HK-2 (cell line): ENCODE measurements at regions not wholly inside any gene's neighbourhood (a gene's known extent, or its start where the extent isn't known, plus 50 kb on each side); places are given as distances from the start of the nearest gene placed in this dataset.

ENCODE experiments used
- DNase-seq: peaks from one replicate; pipeline ENCODE4 v3.0.0-alpha.2; 2018; ENCODE audit not compliant: unreplicated experiment

- no peak for DNase-seq
Measured at GRCh38 chr7:118696879-118697278, 472.4 kb downstream of the ANKRD7 start.

- no peak for DNase-seq
Measured at GRCh38 chr7:118699222-118699621, 474.7 kb downstream of the ANKRD7 start.

GRCh38 chr7:118708741-118709140 is 484.2 kb downstream of the ANKRD7 start:
- DNase-seq = no peak

GRCh38 chr7:118711688-118712087 is 487.2 kb downstream of the ANKRD7 start:
- DNase-seq = no peak

- DNase-seq = no peak
Measured at GRCh38 chr7:118713039-118713438, 488.5 kb downstream of the ANKRD7 start.

GRCh38 chr7:118720632-118721031 is 496.1 kb downstream of the ANKRD7 start:
- no peak for DNase-seq

- no peak for DNase-seq
Measured at GRCh38 chr7:118731854-118732253, 507.4 kb downstream of the ANKRD7 start.

GRCh38 chr7:118734541-118734940 is 510.0 kb downstream of the ANKRD7 start:
- DNase-seq = no peak

- no peak for DNase-seq
Measured at GRCh38 chr7:118735441-118735840, 510.9 kb downstream of the ANKRD7 start.

GRCh38 chr7:118737935-118738334 is 513.4 kb downstream of the ANKRD7 start:
- no peak for DNase-seq

GRCh38 chr7:118745927-118746326 is 521.4 kb downstream of the ANKRD7 start:
- no peak for DNase-seq

GRCh38 chr7:118747473-118747872 is 523.0 kb downstream of the ANKRD7 start:
- DNase-seq = no peak

- no peak for DNase-seq
Measured at GRCh38 chr7:118753479-118753878, 529.0 kb downstream of the ANKRD7 start.

GRCh38 chr7:118754608-118755007 is 530.1 kb downstream of the ANKRD7 start:
- DNase-seq = no peak

- DNase-seq = no peak
Measured at GRCh38 chr7:118755067-118755625, 530.6 kb downstream of the ANKRD7 start.

GRCh38 chr7:118757066-118757465 is 532.6 kb downstream of the ANKRD7 start:
- DNase-seq = no peak

GRCh38 chr7:118758582-118758981 is 534.1 kb downstream of the ANKRD7 start:
- no peak for DNase-seq

- DNase-seq = no peak
Measured at GRCh38 chr7:118759921-118760320, 535.4 kb downstream of the ANKRD7 start.

GRCh38 chr7:118762451-118762850 is 537.9 kb downstream of the ANKRD7 start:
- no peak for DNase-seq

- no peak for DNase-seq
Measured at GRCh38 chr7:118764221-118764620, 539.7 kb downstream of the ANKRD7 start.

GRCh38 chr7:118771672-118772071 is 547.2 kb downstream of the ANKRD7 start:
- DNase-seq = no peak

- DNase-seq = no peak
Measured at GRCh38 chr7:118777308-118777707, 552.8 kb downstream of the ANKRD7 start.

- no peak for DNase-seq
Measured at GRCh38 chr7:118792682-118793081, 568.2 kb downstream of the ANKRD7 start.

GRCh38 chr7:118793582-118793981 is 569.1 kb downstream of the ANKRD7 start:
- DNase-seq = no peak
